ENCODE measurements at regions not wholly inside any gene's neighbourhood (a gene's known extent, or its start where the extent isn't known, plus 50 kb on each side); places are given as distances from the start of the nearest gene placed in this dataset.

GRCh38 chr11:122487669-122488068 lies 167.9 kb upstream of the UBASH3B start:
- no peak for TF ChIP-seq CEBPB (IDR thresholded peaks at IDR 0.05; ENCODE audit: low read depth, low read length)
- TF ChIP-seq CTCF (conservative IDR thresholded peaks at IDR 0.05; ENCODE audit: low read depth, low read length), result no peak
- no peak for TF ChIP-seq POLR2A (IDR thresholded peaks at IDR 0.05; ENCODE audit: low read depth, low read length)
- no peak for TF ChIP-seq BHLHE40 (IDR thresholded peaks at IDR 0.05; ENCODE audit: low read depth, low read length)
- TF ChIP-seq USF2 (IDR thresholded peaks at IDR 0.05; ENCODE audit: low read depth, low read length), result no peak
